ENCODE measurements at regions not wholly inside any gene's neighbourhood (a gene's known extent, or its start where the extent isn't known, plus 50 kb on each side); places are given as distances from the start of the nearest gene placed in this dataset.

DNA sequence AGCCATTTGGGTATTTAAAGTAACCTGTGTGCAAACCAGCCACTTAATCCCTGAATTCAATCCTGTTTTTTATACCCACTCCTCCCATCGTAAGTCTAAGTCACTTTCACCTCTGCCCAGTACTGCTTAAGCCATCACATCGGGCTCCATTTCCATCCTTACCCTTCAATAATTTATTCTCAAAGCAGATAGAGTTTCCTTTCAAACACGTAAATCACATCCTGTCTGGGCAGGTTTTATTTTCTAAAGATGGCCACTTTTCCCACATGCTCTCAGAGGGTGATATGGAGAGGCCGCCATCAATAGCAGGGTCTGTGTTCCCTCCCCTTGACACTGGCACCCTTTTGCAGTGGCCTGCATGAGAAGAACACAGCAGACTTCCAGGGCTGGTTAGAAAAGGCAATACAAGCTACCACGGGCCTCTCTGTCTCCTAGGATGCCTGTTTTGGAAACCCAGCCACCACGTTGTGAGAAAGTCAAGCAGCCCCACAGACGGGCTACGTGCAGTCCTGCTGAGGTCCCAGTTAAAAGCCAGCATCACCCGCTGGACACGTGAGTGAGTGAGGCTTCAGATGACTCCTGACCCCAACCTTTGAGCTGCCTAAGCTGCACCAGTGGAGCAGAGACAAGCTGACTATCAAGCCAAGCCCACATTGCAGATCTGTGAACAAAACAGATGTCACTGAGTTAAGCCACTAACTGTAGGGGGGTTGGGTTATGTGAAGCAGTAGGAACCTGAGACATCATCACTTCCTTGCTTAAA, 241.8 kb upstream of the SLCO3A1 start:
- intact Hi-C loops (cut with DNase I; ENCODE audit: low total_unique reads), result no loop called here
- no peak overlapping the region for H3K27ac ChIP-seq
- H3K4me3 ChIP-seq, result no peak overlapping the region
- H3K27me3 ChIP-seq, result no peaks in the 10 kb centered on the region
- DNase-seq (no peak), ATAC-seq (no peak)
- no peaks in the 10 kb centered on the region for H3K36me3 ChIP-seq
- in situ Hi-C loops (cut with MboI; ENCODE audit: low sequenced_read_pairs in 4 of 4), result no loop called here
- H3K9me3 ChIP-seq, result no peaks in the 10 kb centered on the region
- H3K4me1 ChIP-seq, result no peaks in the 10 kb centered on the region
- TF ChIP-seq, protein P1, sequence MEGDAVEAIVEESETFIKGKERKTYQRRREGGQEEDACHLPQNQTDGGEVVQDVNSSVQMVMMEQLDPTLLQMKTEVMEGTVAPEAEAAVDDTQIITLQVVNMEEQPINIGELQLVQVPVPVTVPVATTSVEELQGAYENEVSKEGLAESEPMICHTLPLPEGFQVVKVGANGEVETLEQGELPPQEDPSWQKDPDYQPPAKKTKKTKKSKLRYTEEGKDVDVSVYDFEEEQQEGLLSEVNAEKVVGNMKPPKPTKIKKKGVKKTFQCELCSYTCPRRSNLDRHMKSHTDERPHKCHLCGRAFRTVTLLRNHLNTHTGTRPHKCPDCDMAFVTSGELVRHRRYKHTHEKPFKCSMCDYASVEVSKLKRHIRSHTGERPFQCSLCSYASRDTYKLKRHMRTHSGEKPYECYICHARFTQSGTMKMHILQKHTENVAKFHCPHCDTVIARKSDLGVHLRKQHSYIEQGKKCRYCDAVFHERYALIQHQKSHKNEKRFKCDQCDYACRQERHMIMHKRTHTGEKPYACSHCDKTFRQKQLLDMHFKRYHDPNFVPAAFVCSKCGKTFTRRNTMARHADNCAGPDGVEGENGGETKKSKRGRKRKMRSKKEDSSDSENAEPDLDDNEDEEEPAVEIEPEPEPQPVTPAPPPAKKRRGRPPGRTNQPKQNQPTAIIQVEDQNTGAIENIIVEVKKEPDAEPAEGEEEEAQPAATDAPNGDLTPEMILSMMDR (IDR thresholded peaks at IDR 0.05 in 4 of 5, conservative IDR thresholded peaks at IDR 0.05 in 1 of 5), result no peak
- TF ChIP-seq POLR2A (IDR thresholded peaks at IDR 0.05), result no peak

DNA sequence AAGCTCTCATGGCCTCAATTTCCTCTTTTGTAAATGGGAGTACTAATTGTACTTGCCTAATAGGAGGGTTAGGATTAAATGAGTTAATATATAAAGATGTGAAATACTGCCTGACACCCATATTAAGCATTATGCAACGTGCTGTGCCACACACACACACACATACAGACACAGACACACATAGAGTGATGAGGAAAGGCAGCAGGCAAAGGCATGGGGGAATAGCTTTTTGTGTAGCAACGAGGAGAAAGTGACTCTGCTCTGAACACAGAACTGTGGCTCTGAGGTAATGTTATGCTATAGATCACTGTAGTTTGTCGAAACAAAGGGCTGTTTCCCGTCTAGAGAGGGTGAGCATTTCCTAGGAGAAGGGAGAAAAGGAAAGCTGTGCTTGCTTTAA, 233.3 kb upstream of the SLCO3A1 start:
- no peaks in the 10 kb centered on the region for H3K9me3 ChIP-seq
- no peak for ATAC-seq
- no peak for DNase-seq
- H3K27ac ChIP-seq, result no peak overlapping the region
- no peaks in the 10 kb centered on the region for H3K36me3 ChIP-seq
- in situ Hi-C loops (cut with MboI; ENCODE audit: low sequenced_read_pairs in 4 of 4), result no loop called here
- H3K4me1 ChIP-seq, result no peaks in the 10 kb centered on the region
- no peaks in the 10 kb centered on the region for H3K27me3 ChIP-seq
- TF ChIP-seq POLR2A (IDR thresholded peaks at IDR 0.05), result no peak
- TF ChIP-seq, protein P1 (IDR thresholded peaks at IDR 0.05 in 4 of 5, conservative IDR thresholded peaks at IDR 0.05 in 1 of 5), result no peak
- no peak overlapping the region for H3K4me3 ChIP-seq
- intact Hi-C loops (cut with DNase I; ENCODE audit: low total_unique reads), result no loop called here

DNA sequence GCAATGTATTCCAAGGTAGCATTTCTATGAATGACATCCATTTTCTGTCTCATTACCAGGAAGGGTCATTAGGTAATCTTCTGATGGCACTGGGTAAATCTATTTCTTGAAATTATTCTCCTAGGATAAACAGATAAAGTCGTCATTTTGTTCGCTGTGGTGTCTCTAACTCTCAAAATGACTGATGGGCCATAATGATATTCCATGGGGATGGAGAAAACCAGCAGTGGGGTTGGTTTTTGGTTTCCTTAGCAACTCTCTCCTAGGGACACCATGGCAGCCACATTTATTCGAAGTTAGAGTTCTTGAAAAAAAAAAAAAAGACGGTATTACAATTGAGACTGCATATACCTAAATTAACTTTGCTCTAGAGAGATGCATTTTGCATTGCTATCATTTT, 231.3 kb upstream of the SLCO3A1 start:
- H3K36me3 ChIP-seq, result no peaks in the 10 kb centered on the region
- peaks cover under 1 to 3% of the 10 kb centered on the region in 2 donors for H3K4me1 ChIP-seq
- H3K27ac ChIP-seq, result no peak overlapping the region
- no peaks in the 10 kb centered on the region for H3K9me3 ChIP-seq
- H3K27me3 ChIP-seq, result no peaks in the 10 kb centered on the region
- TF ChIP-seq, protein P1 (IDR thresholded peaks at IDR 0.05 in 4 of 5, conservative IDR thresholded peaks at IDR 0.05 in 1 of 5), result no peak
- TF ChIP-seq POLR2A (IDR thresholded peaks at IDR 0.05), result no peak
- DNase-seq, result no peak
- no peak overlapping the region for H3K4me3 ChIP-seq
- intact Hi-C loops (cut with DNase I; ENCODE audit: low total_unique reads) (no loop called here), in situ Hi-C loops (cut with MboI; ENCODE audit: low sequenced_read_pairs in 4 of 4) (no loop called here)
- ATAC-seq, result no peak

DNA sequence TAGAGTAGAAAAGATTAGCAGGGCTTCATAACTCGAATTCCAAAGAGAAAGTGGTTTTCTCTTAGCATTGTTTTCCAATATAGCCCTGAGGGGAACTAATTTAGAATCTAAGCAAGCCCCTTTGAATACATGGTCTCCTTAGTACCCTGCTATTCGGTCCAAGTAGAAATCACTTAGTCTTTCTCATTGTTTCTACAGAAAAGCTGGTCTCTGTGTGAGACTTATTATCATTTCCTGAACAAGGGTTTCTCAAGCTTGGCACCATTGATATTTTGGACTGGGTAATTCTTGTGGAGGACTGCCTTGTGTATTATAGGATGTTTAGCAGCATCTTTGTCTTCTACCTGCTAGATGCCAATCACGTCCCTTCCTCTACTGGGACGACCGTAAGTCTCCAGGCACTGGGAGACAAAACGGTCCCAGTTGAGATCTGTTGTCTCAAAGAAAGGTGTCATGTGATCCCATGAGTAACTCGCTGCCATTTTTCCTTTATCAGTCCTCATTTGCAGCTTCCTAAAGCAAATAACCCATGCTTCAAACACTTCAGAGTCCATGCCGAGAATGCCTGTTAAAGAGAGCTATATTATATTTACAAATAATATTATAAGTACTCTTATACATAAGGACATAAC, 230.7 kb upstream of the SLCO3A1 start:
- Histone ChIP-seq H3K4me3 (no peak overlapping the region), H3K27ac (no peak overlapping the region), H3K9me3 (no peaks in the 10 kb centered on the region), H3K36me3 (no peaks in the 10 kb centered on the region), H3K27me3 (no peaks in the 10 kb centered on the region), H3K4me1 (peaks cover 6 to 9% of the 10 kb centered on the region in 2 donors)
- DNase-seq (no peak), ATAC-seq (no peak)
- intact Hi-C loops (cut with DNase I; ENCODE audit: low total_unique reads) (no loop called here), in situ Hi-C loops (cut with MboI; ENCODE audit: low sequenced_read_pairs in 4 of 4) (no loop called here)
- TF ChIP-seq, protein P1 (IDR thresholded peaks at IDR 0.05 in 4 of 5, conservative IDR thresholded peaks at IDR 0.05 in 1 of 5), result no peak
- no peak for TF ChIP-seq POLR2A (IDR thresholded peaks at IDR 0.05)

Measured in gastrocnemius medialis (tissue), 4 donors.